ENCODE measurements at regions not wholly inside any gene's neighbourhood (a gene's known extent, or its start where the extent isn't known, plus 50 kb on each side); places are given as distances from the start of the nearest gene placed in this dataset.

- intact Hi-C loops (cut with DNase I): no loop called here
- peak in 3 of 10 donors; percentile 12 to 80 (median 74) for DNase-seq
These were observed 406.4 kb downstream of the QKI start for GRCh38 chr6:163820745-163821458.

DNA sequence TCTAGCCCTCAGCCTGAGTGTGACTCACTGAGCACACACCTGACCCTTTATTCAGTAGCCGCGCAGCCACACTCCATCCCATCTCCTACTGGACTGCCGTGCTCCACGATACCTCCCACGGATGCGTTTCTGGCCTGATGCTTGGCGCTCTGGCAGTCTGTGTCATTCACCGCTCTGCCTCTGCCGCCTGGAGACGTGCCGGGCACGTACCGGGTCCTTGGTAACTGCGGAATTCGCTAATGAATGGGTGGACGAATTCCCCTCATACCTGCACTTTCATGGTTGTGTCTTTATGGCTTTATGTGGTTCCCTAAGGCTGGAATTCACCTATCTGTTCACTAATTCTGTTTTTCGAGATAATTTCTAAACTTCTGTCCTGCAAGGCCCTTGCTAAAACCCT lies 405.7 kb downstream of the QKI start:
- intact Hi-C loops (cut with DNase I): no loop called here
- DNase-seq: no peak

GRCh38 chr6:163818719-163819118 lies 404.2 kb downstream of the QKI start:
- no peak for DNase-seq
- intact Hi-C loops (cut with DNase I): no loop called here

GRCh38 chr6:163816441-163816840 lies 401.9 kb downstream of the QKI start:
- DNase-seq: no peak
- intact Hi-C loops (cut with DNase I): no loop called here

DNA sequence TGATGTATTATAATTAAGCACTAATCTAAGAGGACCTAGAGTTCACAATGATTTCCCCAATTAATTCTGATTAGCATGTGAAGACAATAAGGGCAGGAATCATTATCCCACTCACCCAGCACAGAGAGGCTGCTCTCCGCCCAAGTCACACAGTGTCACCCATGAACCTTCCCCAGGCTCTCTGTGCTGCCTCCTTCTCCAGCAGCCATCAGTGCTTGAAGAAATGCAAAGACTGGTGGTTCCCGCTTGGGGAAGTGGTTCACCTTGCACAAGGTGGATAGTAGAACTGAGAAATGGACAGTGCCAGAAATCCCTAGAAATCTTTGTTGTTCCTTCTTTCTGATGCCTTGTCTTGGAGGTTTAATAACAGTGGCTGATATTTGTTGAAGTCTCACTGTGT lies 401.3 kb downstream of the QKI start:
- intact Hi-C loops (cut with DNase I): no loop called here
- DNase-seq: no peak

GRCh38 chr6:163814494-163815364 lies 400.2 kb downstream of the QKI start:
- DNase-seq: no peak
- intact Hi-C loops (cut with DNase I): no loop called here

DNA sequence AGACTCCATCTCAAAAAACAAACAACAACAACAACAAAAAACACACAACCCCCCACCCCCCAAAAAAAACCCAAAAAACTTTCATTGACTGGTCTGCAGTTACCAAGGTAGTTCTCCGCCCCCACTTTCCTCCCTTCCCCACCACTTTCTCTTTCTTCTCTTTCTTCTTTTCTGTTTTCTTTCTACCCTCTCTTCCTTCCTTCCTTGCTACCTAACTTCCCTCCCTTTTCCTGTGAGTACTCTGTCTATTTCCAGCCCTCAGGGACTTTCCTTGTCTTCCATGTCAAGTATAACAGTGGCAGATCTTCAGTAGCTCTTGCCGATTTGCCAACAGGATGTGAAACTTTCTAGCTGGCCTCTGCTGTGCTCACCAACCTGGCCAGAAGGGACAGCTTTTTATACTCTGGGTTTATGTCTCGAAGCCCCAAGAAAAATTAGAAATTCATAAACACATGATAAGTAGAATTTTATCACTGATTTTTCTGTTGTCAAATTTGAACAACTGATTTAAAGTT lies 399.5 kb downstream of the QKI start:
- intact Hi-C loops (cut with DNase I): no loop called here
- no peak for DNase-seq

GRCh38 chr6:163811317-163811716 lies 396.8 kb downstream of the QKI start:
- no peak for DNase-seq
- intact Hi-C loops (cut with DNase I): no loop called here

- intact Hi-C loops (cut with DNase I): no loop called here
- DNase-seq: no peak
These were observed 394.8 kb downstream of the QKI start for GRCh38 chr6:163809364-163809763.

DNA sequence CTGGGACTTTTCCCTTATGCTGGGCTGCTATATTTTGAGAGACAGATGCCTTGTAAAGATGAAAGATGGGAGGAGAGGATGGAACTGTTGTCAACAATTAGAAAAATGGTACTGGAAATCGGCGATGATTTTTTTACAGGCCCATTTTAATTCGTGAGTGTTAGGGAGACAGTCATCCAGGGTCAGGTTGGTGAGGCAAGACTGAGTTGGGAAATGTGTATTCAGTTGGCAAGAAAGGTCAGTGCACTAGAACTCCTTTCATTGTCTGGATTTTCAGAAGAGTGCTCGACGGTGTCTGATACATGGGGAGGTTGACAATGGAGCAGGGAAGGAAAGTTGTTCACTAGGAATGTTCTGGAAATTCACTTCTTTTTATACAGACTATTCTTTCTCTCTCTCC lies 394.4 kb downstream of the QKI start:
- DNase-seq: no peak
- intact Hi-C loops (cut with DNase I): no loop called here

DNA sequence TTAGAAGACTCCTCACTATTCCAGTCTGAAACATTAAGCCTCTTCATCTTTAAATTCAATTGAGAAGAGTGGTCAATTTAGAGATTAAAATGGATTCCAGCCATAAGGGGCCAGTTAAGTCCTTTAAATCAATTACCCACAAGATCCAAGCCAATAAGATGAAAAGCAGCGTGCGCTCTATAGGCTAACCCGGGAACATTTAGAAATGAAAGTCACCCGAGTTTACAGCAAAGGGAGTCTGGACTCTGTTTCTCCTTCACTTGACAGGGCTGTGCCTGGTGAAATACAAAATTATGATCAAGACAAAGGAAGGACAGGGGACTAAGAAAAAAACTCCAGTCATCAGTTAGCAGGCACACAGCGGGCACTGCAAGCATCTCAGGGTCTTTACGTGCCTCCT lies 393.7 kb downstream of the QKI start:
- intact Hi-C loops (cut with DNase I): no loop called here
- DNase-seq: no peak

DNA sequence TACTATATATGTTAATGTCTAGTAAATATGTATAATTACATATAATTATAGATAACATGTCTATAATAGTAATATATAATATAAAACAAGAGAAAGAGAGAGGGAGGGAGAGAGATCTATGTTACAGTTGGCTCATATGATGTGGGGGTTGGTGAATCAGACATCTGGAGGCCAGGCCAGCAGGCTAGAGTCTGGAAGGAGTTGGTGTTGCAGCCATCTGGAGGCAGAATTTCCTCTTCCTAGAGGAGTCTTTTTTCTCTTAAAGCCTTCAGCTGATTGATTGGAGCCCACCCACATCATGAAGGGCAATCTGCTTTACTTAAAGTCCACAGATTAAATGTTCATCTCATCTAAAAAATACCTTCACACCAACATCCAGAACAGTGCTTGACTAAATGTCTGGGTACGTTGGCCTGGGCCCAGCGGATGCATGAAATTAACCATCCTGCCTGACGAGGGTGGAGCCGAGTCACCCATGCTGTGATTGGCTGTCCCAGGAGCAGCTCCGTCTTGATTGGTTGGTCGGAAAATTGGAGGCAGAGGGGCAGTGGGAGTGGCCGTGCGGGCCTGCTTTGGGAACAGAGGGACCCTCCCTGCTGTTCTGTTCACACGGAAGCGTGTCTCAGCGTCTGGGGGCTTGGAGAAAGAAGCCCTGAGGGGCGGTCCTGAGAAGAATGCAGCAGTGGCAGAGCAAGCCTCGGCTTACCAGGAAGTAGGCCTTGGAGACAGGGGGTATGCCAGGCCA lies 392.4 kb downstream of the QKI start:
- peak in 1 of 10 donors; percentile 75 for DNase-seq
- intact Hi-C loops (cut with DNase I): no loop called here

- no peak for DNase-seq
- intact Hi-C loops (cut with DNase I): no loop called here
These were observed 390.5 kb downstream of the QKI start for GRCh38 chr6:163804991-163805390.

- intact Hi-C loops (cut with DNase I): no loop called here
- no peak for DNase-seq
These were observed 387.7 kb downstream of the QKI start for GRCh38 chr6:163802267-163802666.

DNA sequence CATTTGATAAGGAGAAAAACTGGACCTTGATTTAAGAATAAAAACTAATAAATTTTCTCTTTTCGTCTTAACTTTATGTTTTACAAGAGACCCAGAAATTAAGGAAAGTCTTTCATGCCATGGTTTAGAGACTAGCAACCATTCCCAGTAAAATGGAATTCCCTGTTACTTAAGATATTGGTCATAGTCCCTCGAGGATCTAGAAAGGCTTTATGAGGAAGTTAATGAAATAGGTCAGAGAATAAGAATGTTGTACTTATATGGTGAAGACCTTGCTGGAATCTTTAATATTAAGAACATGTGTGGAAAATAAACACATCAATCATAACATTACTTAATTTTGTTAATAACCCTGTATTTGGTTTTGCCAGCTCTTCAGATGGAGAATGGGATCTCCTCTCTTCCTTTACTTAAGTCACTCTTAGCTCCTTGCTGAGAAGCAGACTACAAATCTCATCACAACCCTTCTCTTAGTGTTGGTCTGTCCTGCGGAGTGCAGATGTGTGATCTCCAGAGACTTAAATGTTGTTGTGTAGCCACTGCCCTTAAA lies 382.9 kb downstream of the QKI start:
- intact Hi-C loops (cut with DNase I): no loop called here
- DNase-seq: no peak

- DNase-seq: no peak
- intact Hi-C loops (cut with DNase I): no loop called here
These were observed 378.8 kb downstream of the QKI start for GRCh38 chr6:163793011-163793983.

DNA sequence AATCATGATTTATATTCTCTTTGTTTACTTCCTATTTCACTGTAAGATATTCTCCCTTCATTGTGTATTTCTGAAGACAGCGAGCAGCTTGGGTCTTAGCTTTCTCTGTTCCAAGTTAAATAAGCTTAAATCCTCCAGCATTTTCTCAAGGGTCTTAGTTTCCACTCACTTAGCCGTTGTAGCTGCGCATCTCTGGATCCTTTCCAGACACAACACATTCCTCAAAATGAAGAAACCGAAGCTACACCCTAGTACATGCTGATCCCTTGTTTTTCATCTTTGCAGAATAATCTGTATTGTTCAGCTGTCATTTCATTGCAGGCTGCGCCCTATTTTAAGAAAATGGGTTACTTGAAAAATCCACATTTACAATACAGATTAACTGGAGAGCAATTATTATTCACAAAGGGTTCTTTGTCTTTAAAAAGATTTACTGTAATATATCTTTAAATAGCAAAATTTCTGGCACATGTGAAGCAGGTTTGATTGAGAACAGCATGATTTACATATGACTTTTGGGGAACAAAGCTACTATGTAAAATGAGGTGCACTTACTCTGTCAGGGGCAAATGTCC lies 375.8 kb downstream of the QKI start:
- no peak for DNase-seq
- intact Hi-C loops (cut with DNase I): no loop called here

DNA sequence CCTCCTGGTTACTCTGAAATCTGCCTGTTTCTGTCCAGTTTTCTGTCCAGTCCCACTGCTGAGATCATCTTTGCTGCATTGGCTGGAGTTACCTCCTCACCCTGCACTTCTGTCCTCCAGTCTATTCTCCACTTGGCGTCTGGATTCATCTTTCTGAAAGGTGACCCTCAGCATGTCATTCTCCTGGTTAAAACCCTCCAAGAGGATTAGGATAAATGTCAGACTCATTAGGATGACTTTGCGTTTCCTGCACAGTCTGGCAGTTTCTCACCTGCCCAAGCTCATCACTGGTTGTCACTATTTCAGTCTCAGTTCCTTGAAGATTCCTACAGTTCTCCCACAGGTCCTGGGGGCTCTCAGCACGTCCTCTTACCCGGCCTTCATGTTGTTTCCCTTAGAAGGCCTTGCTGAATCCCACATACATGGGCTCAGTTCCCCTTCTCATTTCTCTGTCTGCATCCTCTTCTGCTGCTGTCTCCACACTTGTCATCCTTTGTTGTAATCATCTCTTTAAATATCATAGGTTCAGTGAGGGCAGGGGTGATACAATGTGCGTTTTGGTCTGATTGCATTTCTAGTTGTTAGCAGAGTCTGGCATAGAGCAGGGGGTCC lies 374.8 kb downstream of the QKI start:
- intact Hi-C loops (cut with DNase I): no loop called here
- no peak for DNase-seq

All from posterior cingulate gyrus (tissue), 11 donors.